ENCODE measurements at regions not wholly inside any gene's neighbourhood (a gene's known extent, or its start where the extent isn't known, plus 50 kb on each side); places are given as distances from the start of the nearest gene placed in this dataset.

DNA sequence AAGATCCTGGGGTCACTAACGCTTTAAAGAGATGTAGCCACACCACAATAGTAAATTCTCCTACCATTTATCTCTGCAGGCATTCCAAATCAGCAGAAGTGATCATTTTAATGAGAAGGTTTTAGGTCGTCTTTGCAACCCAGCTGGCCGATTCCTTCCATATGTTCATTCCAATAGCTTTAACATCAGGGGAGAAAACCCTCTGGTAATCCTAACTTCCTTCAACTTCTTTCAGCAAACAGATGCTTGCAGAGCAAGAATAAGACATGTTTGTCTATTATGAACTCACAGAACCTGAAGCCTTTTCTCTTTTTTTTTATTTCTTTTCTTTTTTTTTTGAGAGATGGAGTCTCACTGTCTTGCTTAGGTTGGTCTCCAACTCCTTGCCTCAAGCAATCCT, 498.6 kb upstream of the SLITRK1 start (continued):
- TF ChIP-seq, protein P1, sequence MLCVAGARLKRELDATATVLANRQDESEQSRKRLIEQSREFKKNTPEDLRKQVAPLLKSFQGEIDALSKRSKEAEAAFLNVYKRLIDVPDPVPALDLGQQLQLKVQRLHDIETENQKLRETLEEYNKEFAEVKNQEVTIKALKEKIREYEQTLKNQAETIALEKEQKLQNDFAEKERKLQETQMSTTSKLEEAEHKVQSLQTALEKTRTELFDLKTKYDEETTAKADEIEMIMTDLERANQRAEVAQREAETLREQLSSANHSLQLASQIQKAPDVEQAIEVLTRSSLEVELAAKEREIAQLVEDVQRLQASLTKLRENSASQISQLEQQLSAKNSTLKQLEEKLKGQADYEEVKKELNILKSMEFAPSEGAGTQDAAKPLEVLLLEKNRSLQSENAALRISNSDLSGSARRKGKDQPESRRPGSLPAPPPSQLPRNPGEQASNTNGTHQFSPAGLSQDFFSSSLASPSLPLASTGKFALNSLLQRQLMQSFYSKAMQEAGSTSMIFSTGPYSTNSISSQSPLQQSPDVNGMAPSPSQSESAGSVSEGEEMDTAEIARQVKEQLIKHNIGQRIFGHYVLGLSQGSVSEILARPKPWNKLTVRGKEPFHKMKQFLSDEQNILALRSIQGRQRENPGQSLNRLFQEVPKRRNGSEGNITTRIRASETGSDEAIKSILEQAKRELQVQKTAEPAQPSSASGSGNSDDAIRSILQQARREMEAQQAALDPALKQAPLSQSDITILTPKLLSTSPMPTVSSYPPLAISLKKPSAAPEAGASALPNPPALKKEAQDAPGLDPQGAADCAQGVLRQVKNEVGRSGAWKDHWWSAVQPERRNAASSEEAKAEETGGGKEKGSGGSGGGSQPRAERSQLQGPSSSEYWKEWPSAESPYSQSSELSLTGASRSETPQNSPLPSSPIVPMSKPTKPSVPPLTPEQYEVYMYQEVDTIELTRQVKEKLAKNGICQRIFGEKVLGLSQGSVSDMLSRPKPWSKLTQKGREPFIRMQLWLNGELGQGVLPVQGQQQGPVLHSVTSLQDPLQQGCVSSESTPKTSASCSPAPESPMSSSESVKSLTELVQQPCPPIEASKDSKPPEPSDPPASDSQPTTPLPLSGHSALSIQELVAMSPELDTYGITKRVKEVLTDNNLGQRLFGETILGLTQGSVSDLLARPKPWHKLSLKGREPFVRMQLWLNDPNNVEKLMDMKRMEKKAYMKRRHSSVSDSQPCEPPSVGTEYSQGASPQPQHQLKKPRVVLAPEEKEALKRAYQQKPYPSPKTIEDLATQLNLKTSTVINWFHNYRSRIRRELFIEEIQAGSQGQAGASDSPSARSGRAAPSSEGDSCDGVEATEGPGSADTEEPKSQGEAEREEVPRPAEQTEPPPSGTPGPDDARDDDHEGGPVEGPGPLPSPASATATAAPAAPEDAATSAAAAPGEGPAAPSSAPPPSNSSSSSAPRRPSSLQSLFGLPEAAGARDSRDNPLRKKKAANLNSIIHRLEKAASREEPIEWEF (IDR thresholded peaks at IDR 0.05; ENCODE audit: insufficient replicate concordance, low read depth, low read length), result no peak
- TF ChIP-seq SMC3 (IDR thresholded peaks at IDR 0.05; ENCODE audit: borderline replicate concordance, low read length), result no peak

- Histone ChIP-seq H4K20me1 (ENCODE audit: control insufficient read depth, insufficient read depth) (no peaks in the 10 kb centered on the region), H3K9ac (ENCODE audit: control insufficient read depth, insufficient read depth, low read length) (no peak overlapping the region), H2AFZ (ENCODE audit: control insufficient read depth, low read depth, low read length) (no peak overlapping the region), H3K4me1 (ENCODE audit: control insufficient read depth, insufficient read depth, low read length) (no peaks in the 10 kb centered on the region), H3K4me2 (ENCODE audit: control insufficient read depth, insufficient read depth) (no peak overlapping the region), H3K27me3 (replicated peaks in 1 of 2; ENCODE audit: control insufficient read depth in 2 of 2, insufficient read depth in 2 of 2, low read length in 1 of 2) (no peaks in the 10 kb centered on the region), H3K9me3 (replicated peaks; ENCODE audit: control insufficient read depth, insufficient read depth, low read length) (no peaks in the 10 kb centered on the region), H3K27ac (ENCODE audit: control insufficient read depth, insufficient read depth) (no peak overlapping the region), H3K4me3 (no peak overlapping the region), H3K79me2 (ENCODE audit: control insufficient read depth, insufficient read depth, low read length) (no peaks in the 10 kb centered on the region), H3K36me3 (ENCODE audit: control insufficient read depth in 2 of 2, insufficient read depth in 2 of 2, low read length in 1 of 2) (no peaks in the 10 kb centered on the region)
- ChIA-PET SMC1A (ENCODE audit: uncharacterized antibody, unreplicated experiment) (no interaction called here), RAD21 (ENCODE audit: unreplicated experiment) (no interaction called here), CTCF (no interaction called here), POLR2A (no interaction called here)
- ATAC-seq (no peak), FAIRE-seq (no peak), DNase-seq (ENCODE audit: low read depth, low spot score) (no peak)
- intact Hi-C loops (cut with micrococcal nuclease; ENCODE audit: unreplicated experiment) (no loop called here), in situ Hi-C loops (cut with MboI) (no loop called here)
- BruUV-seq (replicated peaks), result no TSS peak
- TF ChIP-seq WRNIP1 (IDR thresholded peaks at IDR 0.05; ENCODE audit: borderline replicate concordance, low read depth, low read length) (no peak), SREBF2 (IDR thresholded peaks at IDR 0.05; ENCODE audit: low read length) (no peak), TBL1XR1 (IDR thresholded peaks at IDR 0.05; ENCODE audit: low read depth, low read length) (no peak), PRDM15 (CRISPR knock-in tag; IDR thresholded peaks at IDR 0.05) (no peak), SP1 (IDR thresholded peaks at IDR 0.05; ENCODE audit: low read depth, low read length) (no peak), BHLHE40 (IDR thresholded peaks at IDR 0.05; ENCODE audit: borderline replicate concordance in 1 of 2, low read depth in 2 of 2, low read length in 1 of 2) (no peak)
- TF ChIP-seq, protein P2, sequence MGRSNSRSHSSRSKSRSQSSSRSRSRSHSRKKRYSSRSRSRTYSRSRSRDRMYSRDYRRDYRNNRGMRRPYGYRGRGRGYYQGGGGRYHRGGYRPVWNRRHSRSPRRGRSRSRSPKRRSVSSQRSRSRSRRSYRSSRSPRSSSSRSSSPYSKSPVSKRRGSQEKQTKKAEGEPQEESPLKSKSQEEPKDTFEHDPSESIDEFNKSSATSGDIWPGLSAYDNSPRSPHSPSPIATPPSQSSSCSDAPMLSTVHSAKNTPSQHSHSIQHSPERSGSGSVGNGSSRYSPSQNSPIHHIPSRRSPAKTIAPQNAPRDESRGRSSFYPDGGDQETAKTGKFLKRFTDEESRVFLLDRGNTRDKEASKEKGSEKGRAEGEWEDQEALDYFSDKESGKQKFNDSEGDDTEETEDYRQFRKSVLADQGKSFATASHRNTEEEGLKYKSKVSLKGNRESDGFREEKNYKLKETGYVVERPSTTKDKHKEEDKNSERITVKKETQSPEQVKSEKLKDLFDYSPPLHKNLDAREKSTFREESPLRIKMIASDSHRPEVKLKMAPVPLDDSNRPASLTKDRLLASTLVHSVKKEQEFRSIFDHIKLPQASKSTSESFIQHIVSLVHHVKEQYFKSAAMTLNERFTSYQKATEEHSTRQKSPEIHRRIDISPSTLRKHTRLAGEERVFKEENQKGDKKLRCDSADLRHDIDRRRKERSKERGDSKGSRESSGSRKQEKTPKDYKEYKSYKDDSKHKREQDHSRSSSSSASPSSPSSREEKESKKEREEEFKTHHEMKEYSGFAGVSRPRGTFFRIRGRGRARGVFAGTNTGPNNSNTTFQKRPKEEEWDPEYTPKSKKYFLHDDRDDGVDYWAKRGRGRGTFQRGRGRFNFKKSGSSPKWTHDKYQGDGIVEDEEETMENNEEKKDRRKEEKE (IDR thresholded peaks at IDR 0.05), result no peak
Measured at GRCh38 chr13:84377106-84377505, 494.8 kb upstream of the SLITRK1 start.
